ENCODE measurements at regions not wholly inside any gene's neighbourhood (a gene's known extent, or its start where the extent isn't known, plus 50 kb on each side); places are given as distances from the start of the nearest gene placed in this dataset.
"Not testable (repeated sequence)": the region's sequence is repeated elsewhere in the genome, so short reads cannot be mapped to it uniquely, and the experiment has no call there.

- Histone ChIP-seq H3K4me3 (no peak overlapping the region), H3K27ac (no peak overlapping the region), H3K9me3 (no peaks in the 10 kb centered on the region), H3K4me1 (no peaks in the 10 kb centered on the region), H3K27me3 (ENCODE audit: low read depth) (no peaks in the 10 kb centered on the region), H3K36me3 (no peaks in the 10 kb centered on the region)
- DNase-seq (no peak), ATAC-seq (no peak)
- intact Hi-C loops (cut with DNase I): no loop called here
- TF ChIP-seq CTCF (IDR thresholded peaks at IDR 0.05): no peak
Observed at GRCh38 chr5:120108586-120109248, 355.4 kb upstream of the PRR16 start.

GRCh38 chr5:120122703-120123102 is 341.4 kb upstream of the PRR16 start:
- H3K9me3 ChIP-seq: peaks cover 2% of the 10 kb centered on the region
- H3K4me1 ChIP-seq: no peaks in the 10 kb centered on the region
- no peaks in the 10 kb centered on the region for H3K36me3 ChIP-seq
- H3K27ac ChIP-seq: no peak overlapping the region
- no peak overlapping the region for H3K4me3 ChIP-seq
- no peaks in the 10 kb centered on the region for H3K27me3 ChIP-seq (ENCODE audit: low read depth)
- intact Hi-C loops (cut with DNase I): no loop called here
- DNase-seq (no peak), ATAC-seq (no peak)
- no peak for TF ChIP-seq CTCF (IDR thresholded peaks at IDR 0.05)

- TF ChIP-seq CTCF (IDR thresholded peaks at IDR 0.05): no peak
- Histone ChIP-seq H3K4me1 (no peaks in the 10 kb centered on the region), H3K27ac (no peak overlapping the region), H3K9me3 (no peaks in the 10 kb centered on the region), H3K4me3 (no peak overlapping the region), H3K27me3 (ENCODE audit: low read depth) (no peaks in the 10 kb centered on the region), H3K36me3 (no peaks in the 10 kb centered on the region)
- ATAC-seq: no peak
- intact Hi-C loops (cut with DNase I): no loop called here
- no peak for DNase-seq
Observed at GRCh38 chr5:120124031-120124430, 340.1 kb upstream of the PRR16 start.

- intact Hi-C loops (cut with DNase I): no loop called here
- Histone ChIP-seq H3K4me3 (no peak overlapping the region), H3K27me3 (ENCODE audit: low read depth) (no peaks in the 10 kb centered on the region), H3K9me3 (no peaks in the 10 kb centered on the region), H3K4me1 (no peaks in the 10 kb centered on the region), H3K27ac (no peak overlapping the region), H3K36me3 (no peaks in the 10 kb centered on the region)
- ATAC-seq (no peak), DNase-seq (no peak)
- no peak for TF ChIP-seq CTCF (IDR thresholded peaks at IDR 0.05)
Observed at GRCh38 chr5:120124961-120125360, 339.1 kb upstream of the PRR16 start.

- ATAC-seq; H3K36me3 ChIP-seq; intact Hi-C loops (cut with DNase I); H3K27ac ChIP-seq; H3K27me3 ChIP-seq (ENCODE audit: low read depth); H3K9me3 ChIP-seq; H3K4me3 ChIP-seq; H3K4me1 ChIP-seq: not testable (repeated sequence)
- DNase-seq: peak; percentile 50
Observed at GRCh38 chr5:120132347-120132746, 331.8 kb upstream of the PRR16 start.

GRCh38 chr5:120134944-120135343 is 329.2 kb upstream of the PRR16 start:
- ATAC-seq: no peak
- no peak for TF ChIP-seq CTCF (IDR thresholded peaks at IDR 0.05)
- intact Hi-C loops (cut with DNase I): no loop called here
- DNase-seq: no peak
- Histone ChIP-seq H3K9me3 (no peaks in the 10 kb centered on the region), H3K4me3 (no peak overlapping the region), H3K27me3 (ENCODE audit: low read depth) (no peaks in the 10 kb centered on the region), H3K36me3 (no peaks in the 10 kb centered on the region), H3K4me1 (peaks cover 21% of the 10 kb centered on the region), H3K27ac (no peak overlapping the region)
